C4-2B (cell line): ENCODE measurements at regions not wholly inside any gene's neighbourhood (a gene's known extent, or its start where the extent isn't known, plus 50 kb on each side); places are given as distances from the start of the nearest gene placed in this dataset.

Source experiments
- H3K27ac ChIP-seq: fragments of 450-650 bp; 2 replicates; pipeline ENCODE4 v1.5.1; 2017
- ZFX ChIP-seq: fragments of 450-650 bp; IDR thresholded peaks from 2 replicates; pipeline ENCODE4 v1.6.1; 2017
- TF ChIP-seq, protein P1 (sequence below): fragments of 450-650 bp; conservative IDR thresholded peaks from 2 replicates; pipeline ENCODE4 v1.5.1; 2017; ENCODE audit warnings: mild to moderate bottlenecking

DNA sequence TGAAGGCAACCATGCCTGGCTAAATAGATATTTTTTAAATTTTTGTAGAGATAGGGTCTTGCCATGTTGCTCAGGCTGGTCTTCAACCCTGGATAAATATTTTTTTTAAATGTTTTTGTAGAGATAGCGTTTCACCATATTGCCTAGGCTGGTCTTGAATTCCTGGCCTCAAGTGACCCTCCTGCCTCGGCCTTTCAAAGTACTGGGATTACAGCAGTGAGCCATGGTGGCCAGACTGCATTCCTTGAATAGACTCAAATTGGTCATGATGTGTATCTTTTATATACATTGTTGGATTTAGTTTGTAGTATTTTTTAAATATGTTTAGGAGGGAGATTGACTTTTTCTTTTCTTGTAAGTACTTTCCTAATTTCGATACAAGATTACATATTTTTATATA, 325.7 kb upstream of the C11orf87 start:
- TF ChIP-seq, protein P1, sequence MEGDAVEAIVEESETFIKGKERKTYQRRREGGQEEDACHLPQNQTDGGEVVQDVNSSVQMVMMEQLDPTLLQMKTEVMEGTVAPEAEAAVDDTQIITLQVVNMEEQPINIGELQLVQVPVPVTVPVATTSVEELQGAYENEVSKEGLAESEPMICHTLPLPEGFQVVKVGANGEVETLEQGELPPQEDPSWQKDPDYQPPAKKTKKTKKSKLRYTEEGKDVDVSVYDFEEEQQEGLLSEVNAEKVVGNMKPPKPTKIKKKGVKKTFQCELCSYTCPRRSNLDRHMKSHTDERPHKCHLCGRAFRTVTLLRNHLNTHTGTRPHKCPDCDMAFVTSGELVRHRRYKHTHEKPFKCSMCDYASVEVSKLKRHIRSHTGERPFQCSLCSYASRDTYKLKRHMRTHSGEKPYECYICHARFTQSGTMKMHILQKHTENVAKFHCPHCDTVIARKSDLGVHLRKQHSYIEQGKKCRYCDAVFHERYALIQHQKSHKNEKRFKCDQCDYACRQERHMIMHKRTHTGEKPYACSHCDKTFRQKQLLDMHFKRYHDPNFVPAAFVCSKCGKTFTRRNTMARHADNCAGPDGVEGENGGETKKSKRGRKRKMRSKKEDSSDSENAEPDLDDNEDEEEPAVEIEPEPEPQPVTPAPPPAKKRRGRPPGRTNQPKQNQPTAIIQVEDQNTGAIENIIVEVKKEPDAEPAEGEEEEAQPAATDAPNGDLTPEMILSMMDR, result no peak
- TF ChIP-seq ZFX, result no peak
- no peak overlapping the region for H3K27ac ChIP-seq

DNA sequence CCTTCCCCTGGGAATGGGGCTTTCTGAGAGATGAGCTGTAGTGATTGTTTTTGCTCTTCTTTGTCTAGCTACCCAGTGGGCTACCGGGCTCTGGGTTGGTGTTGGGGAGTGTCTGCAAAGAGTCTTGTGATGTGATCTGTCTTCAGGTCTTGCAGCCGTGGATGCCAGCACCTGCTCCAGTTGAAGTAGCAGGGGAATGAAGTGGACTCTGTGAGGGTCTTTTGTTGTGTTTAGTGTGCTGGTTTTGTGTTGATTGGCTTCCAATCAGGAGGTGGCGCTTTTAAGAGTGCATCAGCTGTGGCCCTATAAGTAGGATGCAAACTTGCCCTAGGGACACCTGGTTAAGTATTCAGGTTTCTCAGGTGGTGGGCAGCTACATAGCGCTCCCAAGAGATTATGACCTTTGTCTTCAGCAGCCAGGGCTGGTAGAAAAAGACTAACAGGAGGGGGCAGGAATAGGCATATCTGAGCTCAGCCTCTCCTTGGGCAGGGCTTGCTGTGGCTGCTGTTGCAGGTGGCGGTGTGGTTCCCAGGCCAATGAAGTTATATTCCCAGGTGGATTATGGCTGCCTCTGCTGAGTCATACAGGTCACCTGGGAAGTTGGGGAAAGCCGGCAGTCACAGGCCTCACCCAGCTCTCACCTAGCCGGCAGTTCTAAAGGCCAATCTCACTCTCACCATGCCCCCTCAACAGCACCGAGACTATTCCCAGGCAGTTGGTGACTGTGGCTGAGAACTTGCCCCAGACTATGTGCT, 315.7 kb upstream of the C11orf87 start:
- no peak overlapping the region for H3K27ac ChIP-seq
- TF ChIP-seq, protein P1, result no peak
- TF ChIP-seq ZFX, result no peak

DNA sequence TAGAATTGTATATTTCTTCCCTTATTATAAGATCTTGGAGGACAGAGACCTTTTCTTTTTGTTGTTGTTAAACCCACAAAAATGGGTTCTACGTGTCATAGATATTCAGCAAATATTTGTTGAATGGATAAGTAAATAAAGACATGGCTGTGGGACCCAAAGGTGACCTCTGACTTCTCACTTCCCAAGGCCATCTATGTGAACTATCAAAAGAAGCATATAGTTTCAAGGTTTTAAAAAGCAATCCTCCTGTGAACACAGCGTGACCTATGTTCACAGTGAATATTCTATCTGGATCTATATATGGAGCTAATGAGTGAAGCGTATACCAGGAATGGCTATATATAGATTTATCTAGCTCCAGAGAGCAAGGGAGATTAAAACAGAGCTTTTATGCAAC, 312.8 kb upstream of the C11orf87 start:
- TF ChIP-seq, protein P1, result no peak
- no peak for TF ChIP-seq ZFX
- H3K27ac ChIP-seq, result no peak overlapping the region

DNA sequence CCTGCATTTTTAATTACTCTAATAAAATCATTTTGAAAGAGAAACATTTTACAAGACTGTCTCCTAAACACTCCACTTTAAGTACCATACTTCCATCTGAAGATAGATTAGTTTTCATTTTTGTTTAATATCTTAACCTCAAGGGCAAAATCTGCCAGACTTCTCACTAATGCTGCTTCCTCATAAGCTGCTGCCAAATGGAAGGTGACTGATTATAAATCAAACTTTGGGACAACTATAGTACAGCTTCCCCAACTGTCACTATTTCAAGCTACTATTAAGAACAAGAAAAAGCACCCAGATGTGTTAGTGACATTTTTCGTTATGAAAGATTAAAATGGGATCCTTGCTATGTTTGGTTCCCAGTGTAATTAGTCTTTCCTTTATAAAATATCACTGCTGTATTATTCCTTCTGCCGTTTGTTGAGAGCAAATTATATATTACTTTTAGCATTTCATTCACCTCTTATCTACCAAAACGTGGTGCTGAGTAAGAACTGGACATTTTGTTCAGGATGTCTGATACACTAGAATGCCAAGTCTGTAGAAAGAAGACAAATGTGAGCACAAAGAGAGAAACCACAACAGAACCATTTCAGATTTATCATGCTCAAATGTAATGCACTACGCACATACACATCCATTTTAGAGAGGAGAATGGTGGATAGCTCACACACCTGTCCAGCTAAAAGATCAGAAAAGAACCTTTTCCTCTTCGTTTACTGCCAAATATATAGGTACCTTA, 312.2 kb upstream of the C11orf87 start:
- H3K27ac ChIP-seq, result no peak overlapping the region
- no peak for TF ChIP-seq ZFX
- TF ChIP-seq, protein P1, result no peak

DNA sequence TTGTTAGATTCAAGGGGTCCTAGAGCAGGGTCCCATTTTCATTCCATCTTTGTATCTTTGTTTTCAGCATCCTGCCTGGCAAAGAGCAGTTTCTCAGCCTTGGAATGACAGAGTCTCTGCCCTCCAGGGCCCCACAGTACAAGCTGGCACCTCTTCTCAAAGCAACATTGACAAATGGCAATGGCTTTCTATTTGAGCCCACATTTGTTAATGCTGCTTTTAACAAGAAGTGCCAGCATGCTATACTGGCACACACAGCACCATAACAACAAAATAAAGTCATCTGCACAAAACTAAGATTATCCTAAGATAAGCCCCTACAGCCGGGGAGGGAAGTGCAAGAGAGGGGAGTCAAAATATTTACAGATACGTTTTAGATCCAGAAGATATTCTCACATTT, 309.7 kb upstream of the C11orf87 start:
- no peak for TF ChIP-seq ZFX
- TF ChIP-seq, protein P1, result no peak
- H3K27ac ChIP-seq, result no peak overlapping the region

DNA sequence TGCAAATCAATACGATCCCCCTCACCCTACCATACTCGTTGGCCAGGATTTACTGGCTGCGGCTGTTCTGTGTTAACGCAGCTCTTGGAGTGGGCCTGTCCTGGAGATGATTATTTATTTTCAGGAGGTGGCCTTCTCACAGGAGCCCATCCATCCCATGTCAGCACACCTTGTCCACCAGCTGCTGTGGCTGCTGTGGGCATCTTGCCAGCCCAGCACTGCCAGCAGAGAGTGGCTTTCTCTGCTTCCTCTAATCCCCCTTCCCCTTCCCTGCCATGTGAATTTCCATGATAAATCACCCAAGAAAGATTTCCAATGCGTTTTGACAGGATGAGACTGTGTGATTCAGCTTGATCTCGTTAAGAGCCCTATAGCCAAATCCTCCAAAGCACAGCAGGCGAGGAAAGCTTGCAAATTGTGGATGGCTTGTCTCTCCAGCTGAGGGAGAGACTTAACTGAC, 309.1 kb upstream of the C11orf87 start:
- TF ChIP-seq ZFX, result no peak
- TF ChIP-seq, protein P1, result no peak
- no peak overlapping the region for H3K27ac ChIP-seq

DNA sequence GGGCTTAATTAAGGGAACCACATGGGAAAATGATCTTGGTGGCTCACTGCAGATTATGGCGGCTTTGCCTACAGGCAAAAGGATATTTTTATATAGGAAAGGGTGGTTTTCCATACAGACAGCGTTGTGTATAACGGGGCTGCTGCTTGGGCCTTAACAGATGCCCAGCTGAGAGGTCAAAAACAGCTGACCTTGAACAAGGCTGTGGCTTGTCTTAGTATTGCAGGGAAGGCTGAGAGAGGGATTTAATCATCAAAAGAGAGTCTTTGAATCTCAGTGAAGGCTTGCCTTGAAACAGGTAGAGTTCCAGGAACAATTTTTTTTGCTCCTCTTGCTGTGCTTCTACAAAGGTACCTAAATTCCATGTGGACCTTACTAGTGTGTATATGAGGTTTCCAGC, 301.6 kb upstream of the C11orf87 start:
- no peak overlapping the region for H3K27ac ChIP-seq
- TF ChIP-seq, protein P1, result no peak
- TF ChIP-seq ZFX, result no peak
